ENCODE measurements at regions not wholly inside any gene's neighbourhood (a gene's known extent, or its start where the extent isn't known, plus 50 kb on each side); places are given as distances from the start of the nearest gene placed in this dataset.
"Not testable (repeated sequence)": the region's sequence is repeated elsewhere in the genome, so short reads cannot be mapped to it uniquely, and the experiment has no call there.

- no peak for DNase-seq
These were observed 97.4 kb upstream of the EDEM3 start for GRCh38 chr1:184851822-184852746.

GRCh38 chr1:184843732-184844495 lies 89.3 kb upstream of the EDEM3 start:
- peak; percentile 70 for DNase-seq

GRCh38 chr1:184840596-184840995 lies 85.9 kb upstream of the EDEM3 start:
- no peak for DNase-seq

GRCh38 chr1:184838504-184838951 lies 83.9 kb upstream of the EDEM3 start:
- DNase-seq, result no peak

GRCh38 chr1:184836934-184837895 lies 82.6 kb upstream of the EDEM3 start:
- DNase-seq, result no peak

- DNase-seq, result no peak
These were observed 81.5 kb upstream of the EDEM3 start for GRCh38 chr1:184836141-184836540.

- not testable (repeated sequence) for DNase-seq
These were observed 79.3 kb upstream of the EDEM3 start for GRCh38 chr1:184833994-184834393.

- no peak for DNase-seq
These were observed 77.9 kb upstream of the EDEM3 start for GRCh38 chr1:184832517-184832916.

GRCh38 chr1:184829496-184829895 lies 74.8 kb upstream of the EDEM3 start:
- not testable (repeated sequence) for DNase-seq

- DNase-seq, result no peak
These were observed 73.7 kb upstream of the EDEM3 start for GRCh38 chr1:184828369-184828717.

- DNase-seq, result no peak
These were observed 73.1 kb upstream of the EDEM3 start for GRCh38 chr1:184827600-184828368.

- no peak for DNase-seq
These were observed 71.3 kb upstream of the EDEM3 start for GRCh38 chr1:184826001-184826400.

GRCh38 chr1:184825571-184825970 lies 70.9 kb upstream of the EDEM3 start:
- no peak for DNase-seq

GRCh38 chr1:184824691-184825323 lies 70.1 kb upstream of the EDEM3 start:
- DNase-seq, result no peak

GRCh38 chr1:184823080-184823479 lies 68.4 kb upstream of the EDEM3 start:
- DNase-seq, result no peak

- no peak for DNase-seq
These were observed 67.6 kb upstream of the EDEM3 start for GRCh38 chr1:184822267-184822666.

GRCh38 chr1:184821658-184822057 lies 67.0 kb upstream of the EDEM3 start:
- no peak for DNase-seq

- DNase-seq, result no peak
These were observed 66.3 kb upstream of the EDEM3 start for GRCh38 chr1:184820956-184821355.

GRCh38 chr1:184820218-184820750 lies 65.6 kb upstream of the EDEM3 start:
- no peak for DNase-seq

GRCh38 chr1:184818646-184819045 lies 64.0 kb upstream of the EDEM3 start:
- no peak for DNase-seq

GRCh38 chr1:184817003-184817402 lies 62.3 kb upstream of the EDEM3 start:
- not testable (repeated sequence) for DNase-seq

Measured in stimulated activated CD8-positive, alpha-beta memory T cell treated with anti-CD3 and anti-CD28 coated beads, Interleukin-4, amount 100 ng/mL, for 48 hours (primary cell).